Activated T-cell treated with anti-CD3 and anti-CD28 coated beads for 1 hour (primary cell): ENCODE measurements at regions not wholly inside any gene's neighbourhood (a gene's known extent, or its start where the extent isn't known, plus 50 kb on each side); places are given as distances from the start of the nearest gene placed in this dataset.
"Not testable (repeated sequence)": the region's sequence is repeated elsewhere in the genome, so short reads cannot be mapped to it uniquely, and the experiment has no call there.

Experiments
- DNase-seq: peaks from one replicate; pipeline ENCODE4 v3.0.0-alpha.2; 2020; ENCODE audit warnings: low read depth

GRCh38 chr6:15904651-15905376 is 224.1 kb upstream of the MYLIP start:
- no peak for DNase-seq

DNA sequence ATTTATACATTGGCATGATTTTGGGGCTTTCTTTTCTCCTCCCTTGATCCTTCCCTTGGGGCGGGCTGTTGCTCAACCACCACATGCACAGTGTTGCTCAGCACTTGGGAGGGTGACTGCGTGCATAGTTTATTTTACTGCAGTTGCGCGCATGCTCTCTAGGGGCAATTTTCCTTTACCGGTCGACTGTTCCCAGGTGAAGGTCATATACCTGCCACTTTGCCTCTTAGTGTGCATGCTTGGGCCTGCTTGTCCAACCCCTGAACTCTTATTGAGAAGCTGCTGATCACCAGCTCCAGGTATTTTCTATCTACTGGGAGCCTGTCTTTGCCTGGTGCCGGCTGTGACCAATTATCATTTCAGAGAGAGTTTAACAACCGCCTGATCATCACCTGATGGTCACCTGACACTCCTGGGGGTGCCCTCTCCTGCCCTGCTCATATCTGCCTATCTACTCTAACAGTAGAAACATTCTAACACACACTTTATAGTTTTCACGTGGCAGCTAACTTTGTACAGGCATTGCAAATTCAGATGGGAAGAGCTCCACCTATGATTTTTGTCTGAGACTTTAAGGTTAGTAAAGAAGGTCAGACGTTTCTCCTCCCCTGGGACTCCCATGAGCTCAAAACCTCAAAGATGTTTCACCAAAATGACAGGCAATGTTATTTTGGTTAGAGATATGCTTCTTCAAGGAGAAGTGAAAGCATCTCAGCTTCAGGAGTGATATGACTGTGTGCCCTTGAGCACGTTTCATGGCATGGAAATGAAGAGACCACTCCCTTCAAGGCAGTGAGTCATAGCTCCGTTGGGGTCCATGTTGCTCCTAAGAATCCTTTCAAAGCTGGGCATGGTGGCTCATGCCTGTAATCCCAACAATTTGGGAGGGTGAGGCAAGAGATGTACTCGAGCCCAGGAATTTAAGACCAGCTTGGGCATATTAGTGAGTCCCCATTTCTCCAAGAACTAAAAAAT is 227.5 kb upstream of the MYLIP start:
- DNase-seq = no peak

DNA sequence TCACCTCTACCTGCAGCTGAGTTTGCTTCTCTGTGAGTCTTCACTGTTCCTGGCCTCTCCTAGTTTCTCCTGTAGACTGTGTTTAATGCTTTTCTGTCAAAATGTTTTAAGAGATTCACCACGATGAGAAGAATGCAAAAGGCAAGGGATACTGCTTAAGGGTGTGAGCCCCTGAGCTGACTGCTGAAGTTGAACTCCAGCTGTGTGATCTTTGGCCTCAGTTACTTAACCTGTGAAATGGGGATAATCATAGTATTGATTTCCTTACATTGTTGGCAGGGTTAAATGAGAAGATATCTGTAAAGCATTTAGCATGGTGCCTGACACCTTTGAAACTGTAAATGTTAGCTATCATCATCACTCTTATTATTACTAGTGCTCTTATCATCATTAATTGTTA is 230.2 kb upstream of the MYLIP start:
- no peak for DNase-seq

GRCh38 chr6:15897063-15897876 is 231.6 kb upstream of the MYLIP start:
- no peak for DNase-seq

DNA sequence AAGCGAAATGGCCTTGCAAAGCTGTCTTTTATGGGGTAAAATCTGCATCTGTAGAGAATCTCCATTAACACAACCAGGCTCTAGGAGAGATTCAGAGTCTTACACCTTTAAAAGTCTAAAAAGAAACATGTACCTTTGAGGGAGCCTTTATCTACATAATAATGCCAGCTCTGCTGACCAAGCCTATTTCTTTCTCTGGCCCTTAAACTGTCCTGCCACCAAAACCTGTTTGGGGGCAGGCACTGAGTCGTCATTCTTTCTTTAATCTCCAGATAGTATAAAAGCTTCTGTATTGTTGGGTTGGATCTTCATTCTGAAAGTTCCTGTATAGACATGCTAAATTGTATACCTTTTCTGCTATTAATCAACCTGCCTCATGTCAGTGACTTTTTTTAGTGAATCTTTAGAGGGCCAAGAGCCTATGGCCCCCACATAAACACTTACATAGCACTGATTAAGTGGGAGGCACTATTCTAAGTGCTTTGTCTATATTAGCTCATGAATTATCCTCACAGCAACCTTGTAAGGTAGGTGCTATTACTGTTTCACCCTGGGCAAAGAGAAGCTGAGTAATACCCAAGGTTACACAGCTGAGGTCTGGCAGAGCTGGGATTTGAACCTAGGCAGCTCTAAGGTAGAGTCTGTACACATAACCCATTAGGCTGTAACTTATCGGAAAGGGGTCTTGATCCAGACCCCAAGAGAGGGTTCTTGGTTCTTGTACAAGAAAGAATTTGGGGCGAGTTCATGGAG is 232.3 kb upstream of the DTNBP1 start:
- DNase-seq = no peak

DNA sequence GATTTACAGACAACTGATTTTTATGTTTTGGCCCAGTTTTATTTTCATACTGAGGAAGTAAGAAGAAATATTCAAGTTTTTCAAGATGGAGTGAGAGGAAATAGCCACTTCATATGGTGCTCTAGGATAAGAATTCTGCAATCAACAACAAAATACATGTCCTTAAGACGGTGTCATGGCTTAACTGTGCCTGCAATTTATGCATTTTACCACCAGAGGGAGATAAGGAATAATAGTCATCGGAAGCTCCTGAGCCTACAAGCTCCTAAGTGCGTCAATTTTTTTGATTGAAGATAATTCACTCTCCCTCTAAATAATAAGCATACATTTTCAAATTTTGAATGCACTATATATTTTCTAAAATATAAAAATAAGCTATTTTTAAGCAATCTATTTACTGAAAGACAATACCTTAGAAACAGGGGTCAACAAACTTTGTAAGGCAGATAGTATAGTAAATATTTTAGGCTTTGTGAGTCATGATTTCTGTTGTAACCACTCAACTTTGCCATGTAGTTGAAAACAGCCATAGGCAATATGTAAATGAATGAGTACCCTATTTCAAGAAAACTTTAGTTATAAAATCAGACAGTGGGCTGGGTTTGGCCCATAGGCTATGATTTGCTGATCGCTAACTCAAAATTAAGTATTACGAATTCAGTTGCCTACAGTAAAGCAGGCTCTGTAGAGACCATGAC is 230.9 kb upstream of the DTNBP1 start:
- no peak for DNase-seq

GRCh38 chr6:15892369-15892768 is 229.5 kb upstream of the DTNBP1 start:
- no peak for DNase-seq

GRCh38 chr6:15888798-15889772 is 226.3 kb upstream of the DTNBP1 start:
- DNase-seq = no peak

GRCh38 chr6:15887491-15888461 is 224.9 kb upstream of the DTNBP1 start:
- no peak for DNase-seq

DNA sequence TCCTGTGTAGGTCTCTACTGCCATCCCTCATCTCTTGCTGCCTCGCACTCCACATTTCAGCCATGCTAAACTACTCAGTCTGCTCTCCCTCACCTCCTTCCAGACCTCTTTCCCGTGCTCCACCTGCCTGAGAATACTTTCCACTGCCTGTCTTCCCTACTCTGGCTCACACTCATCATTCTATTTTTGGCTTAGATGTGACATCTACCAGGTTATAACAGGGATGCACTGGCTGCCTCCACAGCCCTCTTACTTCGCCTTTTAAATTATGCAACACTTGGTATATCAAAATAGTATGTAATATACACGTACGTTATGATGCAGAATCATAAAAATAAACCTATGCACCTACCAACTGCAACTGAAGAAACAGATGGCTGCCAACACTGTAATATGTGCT is 222.8 kb upstream of the DTNBP1 start:
- no peak for DNase-seq

GRCh38 chr6:15883593-15883992 is 220.8 kb upstream of the DTNBP1 start:
- DNase-seq = not testable (repeated sequence)

DNA sequence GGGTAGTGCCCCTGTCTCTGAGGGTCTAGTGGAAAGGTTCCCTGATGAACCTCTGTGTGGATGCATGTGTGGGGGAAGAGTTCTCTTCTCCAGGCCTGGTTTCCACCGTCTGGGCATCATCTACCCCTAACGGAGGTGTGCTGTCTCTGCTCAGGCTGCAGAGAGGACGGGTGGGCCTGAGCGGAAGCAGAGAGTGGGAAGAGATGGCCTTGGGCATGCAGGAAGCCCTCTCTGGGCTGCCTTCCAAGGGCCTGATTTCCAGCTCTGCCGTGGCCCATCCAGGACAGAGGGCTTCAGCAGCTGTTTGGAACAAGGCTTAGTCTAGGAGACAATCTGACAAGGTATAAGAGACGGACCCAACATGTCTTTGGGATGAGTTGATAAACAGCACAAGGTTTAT is 220.1 kb upstream of the DTNBP1 start:
- no peak for DNase-seq

DNA sequence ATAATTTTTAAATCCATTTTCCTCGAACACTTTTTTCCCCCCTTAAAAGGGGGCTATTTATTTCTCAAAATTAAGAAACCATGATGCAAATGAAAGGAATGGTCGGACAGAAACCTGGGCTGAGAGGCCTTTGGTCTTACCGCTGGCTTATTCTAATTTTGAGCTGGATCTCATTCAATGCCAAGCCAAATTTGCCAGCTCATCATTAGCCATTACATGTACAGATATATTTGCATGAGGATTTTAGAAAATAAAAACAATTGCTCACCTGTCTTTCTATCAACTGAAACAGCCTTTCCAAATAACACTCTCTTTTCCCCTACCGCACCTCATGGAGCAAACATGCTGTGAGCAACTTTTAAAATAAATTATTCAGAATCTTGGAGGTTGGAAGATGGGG is 219.5 kb upstream of the DTNBP1 start:
- DNase-seq = no peak

- no peak for DNase-seq
Observed at GRCh38 chr6:15881150-15881549, 218.3 kb upstream of the DTNBP1 start.

DNA sequence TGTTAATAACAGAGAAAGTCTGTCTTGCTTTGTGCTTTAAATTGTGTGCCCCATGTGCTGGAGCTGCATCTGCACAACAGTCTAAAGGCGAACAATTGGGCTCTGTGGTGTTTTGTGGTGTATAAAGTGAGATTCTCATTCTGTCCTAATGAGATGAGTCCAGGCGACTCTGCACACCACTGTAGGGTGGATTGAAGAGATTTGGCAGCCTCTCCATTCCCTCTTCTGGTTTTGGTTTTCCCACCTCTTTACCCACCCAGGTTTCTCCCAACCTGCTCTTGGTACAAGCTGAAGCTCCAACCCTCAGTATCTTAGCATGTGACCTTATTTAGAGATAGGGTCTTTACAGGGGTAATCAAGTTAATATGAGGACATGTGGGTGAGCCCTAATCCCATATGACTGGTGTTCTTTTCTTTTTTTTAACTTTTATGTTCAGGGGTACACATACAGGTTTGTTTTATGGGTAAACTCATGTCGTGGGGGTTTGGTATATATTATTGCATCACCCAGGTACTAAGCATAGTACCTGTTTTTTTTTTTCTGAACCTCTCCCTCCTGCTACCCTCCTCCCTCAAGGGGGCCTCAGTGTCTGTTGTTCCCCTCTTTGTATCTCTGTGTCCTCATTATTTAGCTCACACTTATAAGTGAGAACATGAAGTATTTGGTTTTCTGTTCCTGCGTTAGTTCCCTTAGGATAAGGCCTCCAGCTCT is 217.6 kb upstream of the DTNBP1 start:
- no peak for DNase-seq

DNA sequence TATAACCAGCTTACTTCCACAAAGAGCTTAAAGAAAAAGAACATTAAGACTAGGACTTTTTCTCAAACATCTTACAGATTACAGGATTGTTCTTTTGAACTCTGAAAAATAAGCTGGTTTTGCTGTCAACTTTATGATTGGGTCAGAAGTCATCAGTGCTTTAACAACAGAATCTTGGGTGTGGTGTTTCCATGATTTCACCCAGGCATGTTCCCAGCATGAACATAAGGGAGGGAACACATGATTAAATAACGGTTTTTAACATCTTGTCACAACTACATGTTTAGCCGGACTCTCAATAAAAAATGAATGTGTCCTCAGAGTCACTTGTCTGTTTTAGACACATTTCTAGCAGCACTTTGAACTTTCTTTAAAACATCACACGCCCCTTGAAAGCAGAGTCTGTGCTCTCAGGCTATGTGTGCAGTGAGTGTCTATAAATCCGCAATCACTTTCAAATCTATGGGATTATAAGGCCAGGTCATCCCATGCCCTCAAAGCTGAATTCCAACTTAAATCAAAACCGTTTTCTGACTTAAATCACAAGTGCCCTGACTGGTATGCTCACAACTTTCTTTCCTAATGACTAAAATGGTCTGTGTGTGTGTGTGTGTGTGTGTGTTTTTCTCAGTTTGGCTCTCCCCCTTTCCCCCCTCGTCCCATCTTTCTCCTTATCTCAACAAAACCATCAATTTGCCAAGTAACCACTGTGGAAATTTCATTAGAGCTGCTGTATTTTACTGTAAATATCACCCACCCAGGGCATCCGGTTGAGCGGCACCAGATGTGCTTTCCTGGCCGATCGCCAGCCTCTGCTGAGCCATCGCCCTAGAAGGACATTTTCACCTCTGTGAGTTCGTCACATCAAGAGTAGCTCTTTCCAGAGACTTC is 216.8 kb upstream of the DTNBP1 start:
- DNase-seq = peak; percentile 25

GRCh38 chr6:15877231-15877630 is 214.4 kb upstream of the DTNBP1 start:
- no peak for DNase-seq
